SH-SY5Y (cell line): ENCODE measurements at regions not wholly inside any gene's neighbourhood (a gene's known extent, or its start where the extent isn't known, plus 50 kb on each side); places are given as distances from the start of the nearest gene placed in this dataset.

ENCODE experiments used
- GATA2 ChIP-seq: IDR thresholded peaks from 2 replicates; pipeline ENCODE4 v1.6.1; 2011; ENCODE audit warnings: mild to moderate bottlenecking, low read depth, low read length
- GATA3 ChIP-seq: IDR thresholded peaks from 2 replicates; pipeline ENCODE4 v1.6.1; 2011; ENCODE audit warnings: low read depth, mild to moderate bottlenecking, low read length, moderate library complexity

DNA sequence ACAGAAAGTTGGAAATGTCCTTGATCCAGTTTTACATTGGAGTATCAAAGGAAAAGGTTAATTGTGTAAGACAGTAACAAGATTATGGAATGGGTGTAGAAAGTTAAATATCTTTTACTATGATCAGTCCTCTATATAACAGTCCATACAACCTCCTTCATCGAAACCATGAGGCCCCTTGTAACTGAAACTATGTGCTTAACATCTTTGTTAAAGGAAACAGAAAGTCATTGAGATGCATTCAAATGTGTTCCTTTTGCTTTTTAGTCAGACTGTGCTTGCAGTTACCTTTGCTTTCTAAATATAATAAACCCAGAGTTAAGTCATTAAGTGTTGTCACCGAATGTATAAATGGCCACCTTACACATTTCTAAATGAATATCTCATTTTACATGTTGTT is 1298.5 kb downstream of the ROBO2 start:
- no peak for TF ChIP-seq GATA3
- TF ChIP-seq GATA2 = no peak
